B cell (primary cell): ENCODE measurements at regions not wholly inside any gene's neighbourhood (a gene's known extent, or its start where the extent isn't known, plus 50 kb on each side); places are given as distances from the start of the nearest gene placed in this dataset.

Experiments used
- ATAC-seq: fragments of 200-7000 bp; cut with Tn5 transposase; one replicate; pipeline ENCODE4 v1.10.0; 2021; ENCODE audit warnings: low read depth, mild to moderate bottlenecking, moderate number of reproducible peaks, moderate library complexity
- CTCF ChIA-PET: fragments of 350-600 bp; sonication (Branson Sonifier 250); formaldehyde crosslinking; loops from one replicate; lab custom pipeline; 2021; ENCODE audit warnings: antibody characterized with exemption, inconsistent platforms; lab: Charles Lee
- POLR2A ChIA-PET: fragments of 350-600 bp; sonication (Branson Sonifier 250); formaldehyde crosslinking; loops from one replicate; lab custom pipeline; 2021; ENCODE audit warnings: antibody characterized with exemption; lab: Charles Lee
- DNase-seq: peaks from one replicate; pipeline ENCODE4 v3.0.0; 2013
- H2AFZ ChIP-seq: 2 replicates; pipeline ENCODE4 v1.6.1; 2012; ENCODE audit warnings: mild to moderate bottlenecking, low read depth, low read length; ENCODE audit not compliant: insufficient read depth, poor library complexity, severe bottlenecking
- H3K27ac ChIP-seq, 2 donors: 1 replicate in 1 of 2; 2 replicates in 1 of 2; pipeline ENCODE4 v1.5.1; 2012 to 2013; ENCODE audit warnings: low read length in 2 of 2, mild to moderate bottlenecking in 2 of 2, moderate library complexity in 1 of 2
- H3K27me3 ChIP-seq, 4 experiments: fragments of 200-600 bp in 1 of 4; sonication (generic) in 1 of 4; replicated peaks in 1 of 4; 1 replicate in 2 of 4; 2 replicates in 2 of 4; pipeline versions ENCODE4 v1.6.1 to v1.7.0; 2013 to 2016; ENCODE audit warnings: low read length in 3 of 4, mild to moderate bottlenecking in 2 of 4, mixed read lengths in 1 of 4, moderate library complexity in 1 of 4; ENCODE audit not compliant: insufficient read depth in 4 of 4, control insufficient read depth in 3 of 4; ENCODE audit errors: control extremely low read depth in 1 of 4
- H3K36me3 ChIP-seq, 2 experiments: replicated peaks in 1 of 2; 1 replicate in 1 of 2; 2 replicates in 1 of 2; pipeline versions ENCODE4 v1.6.1 to v1.7.1; 2013; ENCODE audit warnings: low read length in 1 of 2; ENCODE audit not compliant: insufficient read depth in 2 of 2, control insufficient read depth in 1 of 2; ENCODE audit errors: control extremely low read depth in 1 of 2, extremely low read depth in 1 of 2
- H3K4me1 ChIP-seq, 2 donors: fragments of 200-600 bp in 1 of 2; sonication (generic) in 1 of 2; 1 replicate in 1 of 2; 2 replicates in 1 of 2; pipeline versions ENCODE4 v1.5.1 to v1.6.1; 2013 to 2017; ENCODE audit warnings: low read length in 2 of 2; ENCODE audit not compliant: control insufficient read depth in 2 of 2, insufficient read depth in 2 of 2
- H3K4me2 ChIP-seq: replicated peaks from 2 replicates; pipeline ENCODE3; 2012; ENCODE audit warnings: mild to moderate bottlenecking, low read depth, low read length; ENCODE audit not compliant: poor library complexity, severe bottlenecking
- H3K4me3 ChIP-seq, 5 experiments: fragments of 200-600 bp in 1 of 5; sonication (generic) in 1 of 5; 1 replicate in 3 of 5; 2 replicates in 2 of 5; pipeline versions ENCODE4 v1.5.1 to v1.7.0; 2011 to 2016; ENCODE audit warnings: low read length in 4 of 5, mild to moderate bottlenecking in 4 of 5, low read depth in 2 of 5, control low read depth in 1 of 5, moderate library complexity in 1 of 5; ENCODE audit not compliant: insufficient read depth in 1 of 5; ENCODE audit errors: control extremely low read depth in 1 of 5, extremely low read depth in 1 of 5
- H3K79me2 ChIP-seq: fragments of 200-600 bp; sonication (generic); one replicate; pipeline ENCODE4 v1.6.0; 2016; ENCODE audit warnings: low read length; ENCODE audit not compliant: control insufficient read depth, insufficient read depth
- H3K9ac ChIP-seq: fragments of 200-600 bp; sonication (generic); 2 replicates; pipeline ENCODE4 v1.6.1; 2017; ENCODE audit warnings: mild to moderate bottlenecking, low read length, moderate library complexity
- H3K9me3 ChIP-seq, 3 donors: one replicate each; pipeline versions ENCODE4 v1.6.1 to v1.7.1; 2013; ENCODE audit warnings: low read length in 2 of 3; ENCODE audit not compliant: control insufficient read depth in 2 of 3, insufficient read depth in 1 of 3; ENCODE audit errors: control extremely low read depth in 1 of 3
- H4K20me1 ChIP-seq: 2 replicates; pipeline ENCODE4 v1.6.0; 2012; ENCODE audit warnings: mild to moderate bottlenecking, low read length; ENCODE audit not compliant: insufficient read depth, control insufficient read depth, poor library complexity, severe bottlenecking
- H3K27ac Mint-ChIP-seq: one replicate; pipeline ENCODE4 v1.8.0; 2021; ENCODE audit warnings: mixed read lengths
- H3K27me3 Mint-ChIP-seq: one replicate; pipeline ENCODE4 v1.8.0; 2021; ENCODE audit warnings: mixed read lengths
- H3K4me1 Mint-ChIP-seq: one replicate; pipeline ENCODE4 v1.8.0; 2021; ENCODE audit warnings: mixed read lengths
- H3K4me3 Mint-ChIP-seq: one replicate; pipeline ENCODE4 v1.8.0; 2021; ENCODE audit warnings: mixed read lengths
- H3K9me3 Mint-ChIP-seq: one replicate; pipeline ENCODE4 v1.8.0; 2022; ENCODE audit warnings: mixed read lengths; ENCODE audit not compliant: insufficient read depth
- CTCF ChIP-seq: fragments of 200-600 bp; IDR thresholded peaks from one replicate; pipeline ENCODE4 v1.8.0; 2022; ENCODE audit warnings: antibody characterized with exemption, mild to moderate bottlenecking
- EZH2 ChIP-seq: IDR thresholded peaks from 2 replicates; pipeline ENCODE4 v1.6.1; 2012; ENCODE audit warnings: borderline replicate concordance, low read depth, mild to moderate bottlenecking, moderate library complexity, low read length; ENCODE audit not compliant: insufficient read depth, poor library complexity, severe bottlenecking
- WGBS: methylation state at CpG from one replicate; pipeline ENCODE4 v1.1.5; 2013; ENCODE audit warnings: missing lambda C conversion rate; ENCODE audit not compliant: insufficient coverage; 5-methylcytosine and 5-hydroxymethylcytosine counted together
- intact Hi-C: fragments of 100-400 bp; cut with micrococcal nuclease; formaldehyde crosslinking; loops from one replicate; pipeline ENCODE4 v1.10.0; 2022

- Mint-ChIP-seq H3K4me1 (no peaks in the 10 kb centered on the region), H3K27me3 (no peaks in the 10 kb centered on the region), H3K27ac (no peak overlapping the region), H3K4me3 (no peak overlapping the region), H3K9me3 (peaks cover 3% of the 10 kb centered on the region)
- Histone ChIP-seq H3K27me3 (no peaks in the 10 kb centered on the region), H4K20me1 (no peaks in the 10 kb centered on the region), H3K27ac (no peak overlapping the region), H3K4me1 (no peaks in the 10 kb centered on the region), H3K4me2 (no peak overlapping the region), H2AFZ (no peak overlapping the region), H3K4me3 (no peak overlapping the region), H3K9ac (no peak overlapping the region), H3K9me3 (no peaks in the 10 kb centered on the region), H3K36me3 (no peaks in the 10 kb centered on the region), H3K79me2 (no peaks in the 10 kb centered on the region)
- intact Hi-C loops = no loop called here
- ChIA-PET CTCF (no interaction called here), POLR2A (no interaction called here)
- WGBS = 94% methylated on average over 12 of the region's 14 CpGs
- no peak for TF ChIP-seq CTCF
- no peak for TF ChIP-seq EZH2
- DNase-seq = no peak
- ATAC-seq = no peak
Measured at GRCh38 chr3:28846971-28847478, 433.8 kb upstream of the RBMS3 start.

GRCh38 chr3:28847736-28848135, 433.1 kb upstream of the RBMS3 start:
- Histone ChIP-seq H3K4me1 (no peaks in the 10 kb centered on the region), H3K4me2 (no peak overlapping the region), H3K9me3 (no peaks in the 10 kb centered on the region), H3K79me2 (no peaks in the 10 kb centered on the region), H3K9ac (no peak overlapping the region), H3K4me3 (no peak overlapping the region), H3K36me3 (no peaks in the 10 kb centered on the region), H3K27ac (no peak overlapping the region), H3K27me3 (no peaks in the 10 kb centered on the region), H4K20me1 (no peaks in the 10 kb centered on the region), H2AFZ (no peak overlapping the region)
- POLR2A ChIA-PET = no interaction called here
- CTCF ChIA-PET = no interaction called here
- no peaks in the 10 kb centered on the region for H3K27me3 Mint-ChIP-seq
- no peak overlapping the region for H3K27ac Mint-ChIP-seq
- ATAC-seq (no peak), DNase-seq (no peak)
- TF ChIP-seq EZH2 = no peak
- no peak for TF ChIP-seq CTCF
- H3K4me3 Mint-ChIP-seq = no peak overlapping the region
- no CpG with 5 or more reads among the region's 4 CpGs for WGBS
- H3K9me3 Mint-ChIP-seq = peaks cover 3% of the 10 kb centered on the region
- intact Hi-C loops = no loop called here
- no peaks in the 10 kb centered on the region for H3K4me1 Mint-ChIP-seq
